ENCODE measurements at regions not wholly inside any gene's neighbourhood (a gene's known extent, or its start where the extent isn't known, plus 50 kb on each side); places are given as distances from the start of the nearest gene placed in this dataset.

- no peak for TF ChIP-seq CTCF (conservative IDR thresholded peaks at IDR 0.05; ENCODE audit: low read depth, low read length)
- TF ChIP-seq SMC3 (IDR thresholded peaks at IDR 0.05; ENCODE audit: low read depth, low read length): no peak
- TF ChIP-seq MXI1 (IDR thresholded peaks at IDR 0.05; ENCODE audit: borderline replicate concordance, low read depth, low read length): no peak
- TF ChIP-seq POLR2A (IDR thresholded peaks at IDR 0.05; ENCODE audit: low read depth, low read length): no peak
- TF ChIP-seq ELK1 (IDR thresholded peaks at IDR 0.05; ENCODE audit: borderline replicate concordance, low read depth, low read length): no peak
- TF ChIP-seq USF2 (IDR thresholded peaks at IDR 0.05; ENCODE audit: low read depth, low read length): no peak
- no peak for TF ChIP-seq RCOR1 (IDR thresholded peaks at IDR 0.05; ENCODE audit: insufficient replicate concordance, low read length)
- no peak for TF ChIP-seq FOS (IDR thresholded peaks at IDR 0.05; ENCODE audit: low read depth, low read length)
Observed at GRCh38 chr18:45376193-45376592, 239.1 kb upstream of the SLC14A2 start.

All from IMR-90 (cell line).